ENCODE measurements at regions not wholly inside any gene's neighbourhood (a gene's known extent, or its start where the extent isn't known, plus 50 kb on each side); places are given as distances from the start of the nearest gene placed in this dataset.

DNA sequence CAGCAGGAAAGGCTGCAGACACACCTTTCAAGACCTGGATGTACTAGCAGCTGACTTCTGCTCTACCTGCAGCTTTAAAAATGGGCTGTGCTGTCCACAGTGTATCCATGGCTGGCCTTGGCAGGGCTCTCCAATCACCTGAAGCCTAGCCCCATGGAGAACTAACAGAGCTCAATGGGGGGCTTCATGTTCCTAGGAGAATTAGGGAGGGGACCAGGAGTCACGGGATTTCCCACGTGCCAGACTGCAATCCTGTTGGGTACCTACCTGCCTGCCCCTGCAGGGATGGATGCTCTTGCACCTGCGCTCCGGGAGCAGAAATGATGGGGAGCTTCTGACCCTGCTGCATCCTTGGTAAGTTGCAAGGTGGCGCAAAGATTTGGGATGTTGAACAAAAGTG lies 462.1 kb downstream of the ICE1 start:
- no peak overlapping the region for H3K27ac ChIP-seq
- H3K4me1 ChIP-seq = no peaks in the 10 kb centered on the region
- DNase-seq (no peak), ATAC-seq (no peak)
- no peaks in the 10 kb centered on the region for H3K36me3 ChIP-seq
- no peaks in the 10 kb centered on the region for H3K27me3 ChIP-seq
- intact Hi-C loops (cut with DNase I) = loop anchor here in 1 of 2 donors (10.0 kb wide), 1 partner anchor 660 kb away; no protein-coding TSS in a partner anchor
- no peaks in the 10 kb centered on the region for H3K9me3 ChIP-seq
- WGBS (ENCODE audit: insufficient coverage, low coverage, low lambda C conversion rate, missing lambda C conversion rate) = 60% methylated on average over 1 of the region's 5 CpGs
- no peak overlapping the region for H3K4me3 ChIP-seq
- no peak for TF ChIP-seq POLR2A (IDR thresholded peaks at IDR 0.05)
- TF ChIP-seq, protein P1, sequence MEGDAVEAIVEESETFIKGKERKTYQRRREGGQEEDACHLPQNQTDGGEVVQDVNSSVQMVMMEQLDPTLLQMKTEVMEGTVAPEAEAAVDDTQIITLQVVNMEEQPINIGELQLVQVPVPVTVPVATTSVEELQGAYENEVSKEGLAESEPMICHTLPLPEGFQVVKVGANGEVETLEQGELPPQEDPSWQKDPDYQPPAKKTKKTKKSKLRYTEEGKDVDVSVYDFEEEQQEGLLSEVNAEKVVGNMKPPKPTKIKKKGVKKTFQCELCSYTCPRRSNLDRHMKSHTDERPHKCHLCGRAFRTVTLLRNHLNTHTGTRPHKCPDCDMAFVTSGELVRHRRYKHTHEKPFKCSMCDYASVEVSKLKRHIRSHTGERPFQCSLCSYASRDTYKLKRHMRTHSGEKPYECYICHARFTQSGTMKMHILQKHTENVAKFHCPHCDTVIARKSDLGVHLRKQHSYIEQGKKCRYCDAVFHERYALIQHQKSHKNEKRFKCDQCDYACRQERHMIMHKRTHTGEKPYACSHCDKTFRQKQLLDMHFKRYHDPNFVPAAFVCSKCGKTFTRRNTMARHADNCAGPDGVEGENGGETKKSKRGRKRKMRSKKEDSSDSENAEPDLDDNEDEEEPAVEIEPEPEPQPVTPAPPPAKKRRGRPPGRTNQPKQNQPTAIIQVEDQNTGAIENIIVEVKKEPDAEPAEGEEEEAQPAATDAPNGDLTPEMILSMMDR (IDR thresholded peaks at IDR 0.05) = no peak

DNA sequence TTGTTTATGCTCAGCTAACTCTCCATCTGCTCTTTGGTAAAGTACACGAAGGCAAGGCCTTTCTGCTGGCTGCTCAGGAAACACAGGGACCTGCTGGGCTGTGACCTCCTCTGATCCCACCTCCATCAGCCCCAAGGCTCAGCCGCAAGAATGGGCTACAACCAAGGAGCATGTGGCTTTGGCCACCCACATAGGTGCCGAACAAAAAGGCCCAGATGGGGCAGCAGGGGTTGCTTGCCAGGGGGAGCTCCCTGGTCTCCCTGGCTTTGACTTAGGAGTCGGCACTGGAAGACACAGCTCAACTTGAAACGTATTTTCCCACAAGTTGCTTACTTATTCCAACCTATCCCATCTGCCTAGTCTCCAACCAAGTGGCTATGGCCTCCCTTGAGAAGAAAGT lies 461.1 kb downstream of the ICE1 start:
- Histone ChIP-seq H3K36me3 (no peaks in the 10 kb centered on the region), H3K9me3 (no peaks in the 10 kb centered on the region), H3K4me1 (no peaks in the 10 kb centered on the region), H3K4me3 (no peak overlapping the region), H3K27me3 (no peaks in the 10 kb centered on the region), H3K27ac (no peak overlapping the region)
- 22% methylated on average over 1 of the region's 5 CpGs for WGBS (ENCODE audit: insufficient coverage, low coverage, low lambda C conversion rate, missing lambda C conversion rate)
- DNase-seq (no peak), ATAC-seq (no peak)
- no peak for TF ChIP-seq POLR2A (IDR thresholded peaks at IDR 0.05)
- TF ChIP-seq, protein P1 (IDR thresholded peaks at IDR 0.05) = no peak
- intact Hi-C loops (cut with DNase I) = loop anchor here in 1 of 2 donors (10.0 kb wide), 1 partner anchor 661 kb away; no protein-coding TSS in a partner anchor

DNA sequence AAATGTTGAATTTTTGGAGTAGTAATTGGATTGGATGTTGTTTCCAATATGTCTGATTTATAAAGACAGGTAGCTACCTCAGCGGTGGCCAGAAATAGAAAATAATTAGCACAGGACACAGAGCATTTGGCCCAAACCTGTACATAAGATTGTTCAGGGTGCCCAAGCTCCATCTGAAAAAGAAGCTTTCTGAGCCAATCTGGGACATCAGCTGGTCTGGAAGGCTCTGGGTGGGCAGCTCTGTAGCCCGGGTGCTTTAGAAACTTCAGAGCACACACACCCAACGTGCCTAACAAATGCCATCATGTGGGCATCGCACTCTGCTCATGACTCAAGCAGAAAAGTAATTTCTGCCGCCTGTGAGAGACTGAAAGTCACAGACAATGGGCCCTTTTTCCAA lies 460.7 kb downstream of the ICE1 start:
- no peak for ATAC-seq
- no peak overlapping the region for H3K27ac ChIP-seq

DNA sequence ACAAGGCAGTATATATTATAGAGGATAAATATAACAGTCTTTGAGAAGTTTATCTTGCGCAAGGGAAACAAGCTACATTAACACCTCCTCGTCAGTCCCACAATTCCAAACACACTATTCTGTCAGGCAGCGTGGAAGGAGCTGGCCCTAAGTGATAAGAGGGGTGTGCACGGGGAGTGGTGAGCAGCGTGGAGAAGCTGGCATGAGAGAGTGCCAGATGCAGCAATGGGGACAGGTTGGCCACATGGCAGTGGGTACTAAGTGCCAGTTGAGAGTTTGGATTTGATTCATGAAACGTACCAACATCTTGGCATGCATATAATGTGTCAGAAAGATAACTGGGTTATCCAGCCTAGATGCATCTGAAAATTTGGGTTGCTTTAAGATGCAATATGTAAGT lies 460.2 kb downstream of the ICE1 start:
- no peak for DNase-seq

More for the DNA sequence above, 460.7 kb downstream of the ICE1 start:
- 46% methylated on average over 4 of the region's 5 CpGs for WGBS (ENCODE audit: insufficient coverage, low coverage, low lambda C conversion rate, missing lambda C conversion rate)
- intact Hi-C loops (cut with DNase I) = loop anchor here in 1 of 2 donors (10.0 kb wide), 1 partner anchor 662 kb away; no protein-coding TSS in a partner anchor
- H3K36me3 ChIP-seq = no peaks in the 10 kb centered on the region
- no peak for TF ChIP-seq POLR2A (IDR thresholded peaks at IDR 0.05)
- TF ChIP-seq, protein P1 (IDR thresholded peaks at IDR 0.05) = no peak
- H3K4me3 ChIP-seq = no peak overlapping the region
- no peaks in the 10 kb centered on the region for H3K27me3 ChIP-seq
- H3K4me1 ChIP-seq = no peaks in the 10 kb centered on the region
- DNase-seq = no peak
- no peaks in the 10 kb centered on the region for H3K9me3 ChIP-seq

More for the DNA sequence above, 460.2 kb downstream of the ICE1 start:
- Histone ChIP-seq H3K4me1 (no peaks in the 10 kb centered on the region), H3K4me3 (no peak overlapping the region), H3K9me3 (no peaks in the 10 kb centered on the region), H3K36me3 (no peaks in the 10 kb centered on the region), H3K27me3 (no peaks in the 10 kb centered on the region), H3K27ac (no peak overlapping the region)
- no peak for ATAC-seq
- intact Hi-C loops (cut with DNase I) = loop anchor here in 1 of 2 donors (10.0 kb wide), 1 partner anchor 662 kb away; no protein-coding TSS in a partner anchor
- WGBS (ENCODE audit: insufficient coverage, low coverage, low lambda C conversion rate, missing lambda C conversion rate) = 46% methylated on average over 6 of the region's 6 CpGs
- TF ChIP-seq, protein P1 (IDR thresholded peaks at IDR 0.05) = no peak
- no peak for TF ChIP-seq POLR2A (IDR thresholded peaks at IDR 0.05)
